Activated CD4-positive, alpha-beta T cell treated with anti-CD3 and anti-CD28 coated beads for 36 hours (primary cell): ENCODE measurements at regions not wholly inside any gene's neighbourhood (a gene's known extent, or its start where the extent isn't known, plus 50 kb on each side); places are given as distances from the start of the nearest gene placed in this dataset.

ENCODE experiments used
- ATAC-seq: fragments of 200-7000 bp; cut with Tn5 transposase; one replicate; pipeline ENCODE4 v1.10.0; 2021; ENCODE audit warnings: mild to moderate bottlenecking, moderate library complexity
- CTCF ChIA-PET: fragments of 350-600 bp; sonication (Branson Sonifier 250); formaldehyde crosslinking; loops from one replicate; lab custom pipeline; 2021; ENCODE audit warnings: antibody characterized with exemption; lab: Charles Lee
- POLR2A ChIA-PET: fragments of 350-600 bp; sonication (Branson Sonifier 250); formaldehyde crosslinking; loops from one replicate; lab custom pipeline; 2021; ENCODE audit warnings: antibody characterized with exemption, inconsistent platforms; lab: Charles Lee
- DNase-seq: peaks from one replicate; pipeline ENCODE4 v3.0.0-alpha.2; 2020
- H3K27ac Mint-ChIP-seq: one replicate; pipeline ENCODE4 v1.8.0; 2021; ENCODE audit warnings: mixed read lengths
- H3K27me3 Mint-ChIP-seq: one replicate; pipeline ENCODE4 v1.8.0; 2021; ENCODE audit warnings: mixed read lengths
- H3K36me3 Mint-ChIP-seq: one replicate; pipeline ENCODE4 v1.8.0; 2021; ENCODE audit warnings: low read depth, mixed read lengths
- H3K4me1 Mint-ChIP-seq: one replicate; pipeline ENCODE4 v1.8.0; 2021; ENCODE audit warnings: mixed read lengths
- H3K4me3 Mint-ChIP-seq: one replicate; pipeline ENCODE4 v1.8.0; 2021; ENCODE audit warnings: mild to moderate bottlenecking, moderate library complexity, mixed read lengths
- H3K9me3 Mint-ChIP-seq: one replicate; pipeline ENCODE4 v1.8.0; 2021; ENCODE audit warnings: low read depth, mixed read lengths
- intact Hi-C, 2 experiments: fragments of 100-400 bp; cut with DNase I in 1 of 2; cut with micrococcal nuclease in 1 of 2; formaldehyde crosslinking; loops; one replicate each; pipeline versions ENCODE4 v1.14.2 to v1.15.1; 2022 to 2024; cut with DNase I, micrococcal nuclease

- ChIA-PET POLR2A (no interaction called here), CTCF (interaction anchor here (0.6 kb wide), 1 partner anchor 25 kb away, joined by 3 read pairs; no protein-coding TSS in a partner anchor)
- intact Hi-C loops = loop anchor here in 1 of 2 experiments (10.0 kb wide), 1 partner anchor 494 kb away; no protein-coding TSS in a partner anchor
- DNase-seq (no peak), ATAC-seq (no peak)
- Mint-ChIP-seq H3K27ac (no peak overlapping the region), H3K4me1 (no peaks in the 10 kb centered on the region), H3K4me3 (no peak overlapping the region), H3K27me3 (no peaks in the 10 kb centered on the region), H3K9me3 (peaks cover 2% of the 10 kb centered on the region), H3K36me3 (no peaks in the 10 kb centered on the region)
Measured at GRCh38 chr1:217251121-217251520, 379.8 kb downstream of the GPATCH2 start.

GRCh38 chr1:217249857-217250256 lies 381.0 kb downstream of the GPATCH2 start:
- POLR2A ChIA-PET = no interaction called here
- no peak for ATAC-seq
- intact Hi-C loops = loop anchor here in 1 of 2 experiments (10.0 kb wide), 1 partner anchor 495 kb away; no protein-coding TSS in a partner anchor

GRCh38 chr1:217244971-217245370 lies 385.9 kb downstream of the GPATCH2 start:
- Mint-ChIP-seq H3K4me3 (no peak overlapping the region), H3K27me3 (no peaks in the 10 kb centered on the region), H3K9me3 (no peaks in the 10 kb centered on the region), H3K4me1 (no peaks in the 10 kb centered on the region), H3K27ac (no peak overlapping the region), H3K36me3 (no peaks in the 10 kb centered on the region)
- ChIA-PET POLR2A (no interaction called here), CTCF (no interaction called here)
- intact Hi-C loops = no loop called here
- DNase-seq (no peak), ATAC-seq (no peak)

More at GRCh38 chr1:217249857-217250256, 381.0 kb downstream of the GPATCH2 start:
- H3K36me3 Mint-ChIP-seq = no peaks in the 10 kb centered on the region
- H3K27ac Mint-ChIP-seq = no peak overlapping the region
- no peaks in the 10 kb centered on the region for H3K27me3 Mint-ChIP-seq
- no peak for DNase-seq
- peaks cover 2% of the 10 kb centered on the region for H3K9me3 Mint-ChIP-seq
- CTCF ChIA-PET = interaction anchor here (0.8 kb wide), 1 partner anchor 17 kb away, joined by 3 read pairs; no protein-coding TSS in a partner anchor
- H3K4me1 Mint-ChIP-seq = no peaks in the 10 kb centered on the region
- no peak overlapping the region for H3K4me3 Mint-ChIP-seq

- ATAC-seq = no peak
Measured at GRCh38 chr1:217240656-217241055, 390.2 kb downstream of the GPATCH2 start.

GRCh38 chr1:217238945-217239344 lies 391.9 kb downstream of the GPATCH2 start:
- ChIA-PET CTCF (no interaction called here), POLR2A (no interaction called here)
- H3K9me3 Mint-ChIP-seq = no peaks in the 10 kb centered on the region
- no peaks in the 10 kb centered on the region for H3K27me3 Mint-ChIP-seq
- intact Hi-C loops = no loop called here
- no peak overlapping the region for H3K27ac Mint-ChIP-seq
- H3K36me3 Mint-ChIP-seq = no peaks in the 10 kb centered on the region
- DNase-seq (no peak), ATAC-seq (no peak)
- no peaks in the 10 kb centered on the region for H3K4me1 Mint-ChIP-seq
- H3K4me3 Mint-ChIP-seq = no peak overlapping the region

More at GRCh38 chr1:217240656-217241055, 390.2 kb downstream of the GPATCH2 start:
- POLR2A ChIA-PET = no interaction called here
- Mint-ChIP-seq H3K27me3 (no peaks in the 10 kb centered on the region), H3K4me3 (no peak overlapping the region), H3K9me3 (no peaks in the 10 kb centered on the region), H3K4me1 (no peaks in the 10 kb centered on the region), H3K27ac (no peak overlapping the region), H3K36me3 (no peaks in the 10 kb centered on the region)
- CTCF ChIA-PET = interaction anchor here (0.5 kb wide), 1 partner anchor 501 kb away, joined by 3 read pairs; no protein-coding TSS in a partner anchor
- no peak for DNase-seq
- intact Hi-C loops = no loop called here

- H3K27ac Mint-ChIP-seq = no peak overlapping the region
- H3K36me3 Mint-ChIP-seq = no peaks in the 10 kb centered on the region
- ATAC-seq (no peak), DNase-seq (no peak)
- H3K4me3 Mint-ChIP-seq = no peak overlapping the region
- ChIA-PET POLR2A (no interaction called here), CTCF (interaction anchor here (0.6 kb wide), 1 partner anchor 55 kb away, joined by 3 read pairs; no protein-coding TSS in a partner anchor)
- intact Hi-C loops = no loop called here
- H3K27me3 Mint-ChIP-seq = no peaks in the 10 kb centered on the region
- peaks cover 2% of the 10 kb centered on the region for H3K9me3 Mint-ChIP-seq
- H3K4me1 Mint-ChIP-seq = no peaks in the 10 kb centered on the region
Measured at GRCh38 chr1:217230412-217230811, 400.5 kb downstream of the GPATCH2 start.

GRCh38 chr1:217228689-217229088 lies 402.2 kb downstream of the GPATCH2 start:
- intact Hi-C loops = no loop called here
- H3K4me1 Mint-ChIP-seq = no peaks in the 10 kb centered on the region
- H3K27me3 Mint-ChIP-seq = no peaks in the 10 kb centered on the region

GRCh38 chr1:217224201-217224600 lies 406.7 kb downstream of the GPATCH2 start:
- ATAC-seq (no peak), DNase-seq (no peak)
- intact Hi-C loops = no loop called here
- Mint-ChIP-seq H3K4me3 (no peak overlapping the region), H3K9me3 (peaks cover 2% of the 10 kb centered on the region), H3K27me3 (no peaks in the 10 kb centered on the region), H3K36me3 (no peaks in the 10 kb centered on the region), H3K27ac (no peak overlapping the region), H3K4me1 (no peaks in the 10 kb centered on the region)
- ChIA-PET POLR2A (no interaction called here), CTCF (no interaction called here)

More at GRCh38 chr1:217228689-217229088, 402.2 kb downstream of the GPATCH2 start:
- H3K36me3 Mint-ChIP-seq = no peaks in the 10 kb centered on the region
- DNase-seq (no peak), ATAC-seq (no peak)
- peaks cover 2% of the 10 kb centered on the region for H3K9me3 Mint-ChIP-seq
- POLR2A ChIA-PET = no interaction called here
- no peak overlapping the region for H3K27ac Mint-ChIP-seq
- CTCF ChIA-PET = no interaction called here
- no peak overlapping the region for H3K4me3 Mint-ChIP-seq

GRCh38 chr1:217214551-217214950 lies 416.3 kb downstream of the GPATCH2 start:
- ChIA-PET POLR2A (no interaction called here), CTCF (no interaction called here)
- intact Hi-C loops = no loop called here
- Mint-ChIP-seq H3K27ac (no peak overlapping the region), H3K27me3 (no peaks in the 10 kb centered on the region), H3K4me3 (no peak overlapping the region), H3K36me3 (no peaks in the 10 kb centered on the region), H3K9me3 (peaks cover 10% of the 10 kb centered on the region), H3K4me1 (no peaks in the 10 kb centered on the region)
- DNase-seq (no peak), ATAC-seq (no peak)

- Mint-ChIP-seq H3K27ac (no peak overlapping the region), H3K36me3 (no peaks in the 10 kb centered on the region), H3K9me3 (peaks cover 12% of the 10 kb centered on the region), H3K27me3 (no peaks in the 10 kb centered on the region), H3K4me1 (no peaks in the 10 kb centered on the region), H3K4me3 (no peak overlapping the region)
- ATAC-seq (no peak), DNase-seq (no peak)
- CTCF ChIA-PET = no interaction called here
- intact Hi-C loops = no loop called here
- POLR2A ChIA-PET = no interaction called here
Measured at GRCh38 chr1:217211486-217211885, 419.4 kb downstream of the GPATCH2 start.

GRCh38 chr1:217205578-217205977 lies 425.3 kb downstream of the GPATCH2 start:
- no peaks in the 10 kb centered on the region for H3K27me3 Mint-ChIP-seq
- no peak overlapping the region for H3K27ac Mint-ChIP-seq
- ChIA-PET CTCF (no interaction called here), POLR2A (no interaction called here)
- no peak for DNase-seq
- no peak overlapping the region for H3K4me3 Mint-ChIP-seq
- no peaks in the 10 kb centered on the region for H3K36me3 Mint-ChIP-seq
- ATAC-seq = no peak
- H3K9me3 Mint-ChIP-seq = peaks cover 10% of the 10 kb centered on the region
- intact Hi-C loops = no loop called here
- no peaks in the 10 kb centered on the region for H3K4me1 Mint-ChIP-seq

- H3K9me3 Mint-ChIP-seq = peaks cover 2% of the 10 kb centered on the region
- no peaks in the 10 kb centered on the region for H3K27me3 Mint-ChIP-seq
- ChIA-PET POLR2A (no interaction called here), CTCF (interaction anchor here (0.6 kb wide), 1 partner anchor 209 kb away, joined by 3 read pairs; no protein-coding TSS in a partner anchor)
- DNase-seq (no peak), ATAC-seq (no peak)
- no peak overlapping the region for H3K4me3 Mint-ChIP-seq
- H3K4me1 Mint-ChIP-seq = no peaks in the 10 kb centered on the region
- intact Hi-C loops = no loop called here
- H3K36me3 Mint-ChIP-seq = no peaks in the 10 kb centered on the region
- no peak overlapping the region for H3K27ac Mint-ChIP-seq
Measured at GRCh38 chr1:217196616-217197015, 434.3 kb downstream of the GPATCH2 start.
